ENCODE measurements at regions not wholly inside any gene's neighbourhood (a gene's known extent, or its start where the extent isn't known, plus 50 kb on each side); places are given as distances from the start of the nearest gene placed in this dataset.

- DNase-seq (ENCODE audit: low read depth), result no peak
Observed at GRCh38 chr20:59376109-59376841, 75.9 kb downstream of the EDN3 start.

- DNase-seq (ENCODE audit: low read depth), result no peak
Observed at GRCh38 chr20:59376998-59377397, 76.6 kb downstream of the EDN3 start.

- DNase-seq (ENCODE audit: low read depth), result no peak
Observed at GRCh38 chr20:59377842-59378241, 77.4 kb downstream of the EDN3 start.

GRCh38 chr20:59378396-59378795, 78.0 kb downstream of the EDN3 start:
- no peak for DNase-seq (ENCODE audit: low read depth)

GRCh38 chr20:59378966-59379365, 78.6 kb downstream of the EDN3 start:
- DNase-seq (ENCODE audit: low read depth), result no peak

GRCh38 chr20:59381689-59382088, 81.3 kb downstream of the EDN3 start:
- no peak for DNase-seq (ENCODE audit: low read depth)

- no peak for DNase-seq (ENCODE audit: low read depth)
Observed at GRCh38 chr20:59382157-59382725, 81.8 kb downstream of the EDN3 start.

- no peak for DNase-seq (ENCODE audit: low read depth)
Observed at GRCh38 chr20:59382907-59383306, 82.5 kb downstream of the EDN3 start.

- no peak for DNase-seq (ENCODE audit: low read depth)
Observed at GRCh38 chr20:59385038-59385437, 84.6 kb downstream of the EDN3 start.

GRCh38 chr20:59385480-59385879, 85.1 kb downstream of the EDN3 start:
- no peak for DNase-seq (ENCODE audit: low read depth)

GRCh38 chr20:59386809-59387208, 86.4 kb downstream of the EDN3 start:
- no peak for DNase-seq (ENCODE audit: low read depth)

- DNase-seq (ENCODE audit: low read depth), result no peak
Observed at GRCh38 chr20:59387891-59388290, 87.5 kb downstream of the EDN3 start.

- no peak for DNase-seq (ENCODE audit: low read depth)
Observed at GRCh38 chr20:59388402-59388801, 88.0 kb downstream of the EDN3 start.

- DNase-seq (ENCODE audit: low read depth), result no peak
Observed at GRCh38 chr20:59390437-59390836, 90.0 kb downstream of the EDN3 start.

- DNase-seq (ENCODE audit: low read depth), result no peak
Observed at GRCh38 chr20:59391975-59392374, 91.6 kb downstream of the EDN3 start.

GRCh38 chr20:59392736-59393135, 92.3 kb downstream of the EDN3 start:
- no peak for DNase-seq (ENCODE audit: low read depth)

GRCh38 chr20:59393142-59393541, 92.7 kb downstream of the EDN3 start:
- no peak for DNase-seq (ENCODE audit: low read depth)

- no peak for DNase-seq (ENCODE audit: low read depth)
Observed at GRCh38 chr20:59395729-59396128, 95.3 kb downstream of the EDN3 start.

GRCh38 chr20:59398537-59399205, 98.3 kb downstream of the EDN3 start:
- no peak for DNase-seq (ENCODE audit: low read depth)

GRCh38 chr20:59399426-59400099, 99.2 kb downstream of the EDN3 start:
- DNase-seq (ENCODE audit: low read depth), result no peak

GRCh38 chr20:59400708-59401107, 100.3 kb downstream of the EDN3 start:
- DNase-seq (ENCODE audit: low read depth), result no peak

GRCh38 chr20:59402681-59403080, 102.3 kb downstream of the EDN3 start:
- DNase-seq (ENCODE audit: low read depth), result no peak

Measured in iris pigment epithelial cell (primary cell).